PC-9 (cell line): ENCODE measurements at regions not wholly inside any gene's neighbourhood (a gene's known extent, or its start where the extent isn't known, plus 50 kb on each side); places are given as distances from the start of the nearest gene placed in this dataset.

ENCODE experiments used
- BruUV-seq: library from RNA; stranded (reverse); fragments of 400-500 nt; replicated peaks from 2 replicates; lab custom pipeline; 2021; lab: Mats Ljungman, UMichigan
- CTCF ChIA-PET: fragments of 300-600 bp; sonication (Branson Sonifier 250); formaldehyde crosslinking; loops from one replicate; lab custom pipeline; 2022; ENCODE audit warnings: antibody characterized with exemption; lab: Charles Lee
- POLR2A ChIA-PET: fragments of 300-600 bp; sonication (Branson Sonifier 250); formaldehyde crosslinking; loops from one replicate; lab custom pipeline; 2022; ENCODE audit warnings: antibody characterized with exemption; ENCODE audit not compliant: unreplicated experiment; lab: Charles Lee
- DNase-seq, 2 experiments: peaks; one replicate each; pipeline versions ENCODE4 v3.0.0 to v3.0.0-alpha.2; 2015 to 2022; ENCODE audit warnings: mixed read lengths in 1 of 2
- H2AFZ ChIP-seq: fragments of 200-600 bp; sonication (generic); 2 replicates; pipeline ENCODE4 v1.8.1; 2017; ENCODE audit warnings: antibody characterized with exemption
- H3F3A ChIP-seq: fragments of 200-600 bp; sonication (generic); 2 replicates; pipeline ENCODE4 v1.8.1; 2017; ENCODE audit warnings: antibody characterized with exemption, mild to moderate bottlenecking, low read depth; ENCODE audit not compliant: insufficient read depth
- H3K27ac ChIP-seq: fragments of 200-600 bp; sonication (generic); 2 replicates; pipeline ENCODE4 v1.6.1; 2016; ENCODE audit warnings: mixed run types
- H3K27me3 ChIP-seq: fragments of 200-600 bp; sonication (generic); 2 replicates; pipeline ENCODE4 v1.6.1; 2016; ENCODE audit warnings: low read depth, mixed run types; ENCODE audit not compliant: insufficient read depth
- H3K36me3 ChIP-seq: fragments of 200-600 bp; sonication (generic); 2 replicates; pipeline ENCODE4 v1.6.1; 2016; ENCODE audit warnings: low read depth, mixed run types
- H3K4me1 ChIP-seq: fragments of 200-600 bp; sonication (generic); replicated peaks from 2 replicates; pipeline ENCODE4 v1.6.1; 2016; ENCODE audit warnings: mixed run types; ENCODE audit not compliant: insufficient read depth
- H3K4me2 ChIP-seq: fragments of 200-600 bp; sonication (generic); 2 replicates; pipeline ENCODE4 v1.6.1; 2017; ENCODE audit warnings: mixed run types
- H3K4me3 ChIP-seq: fragments of 200-600 bp; sonication (generic); 2 replicates; pipeline ENCODE4 v1.6.1; 2016; ENCODE audit warnings: mixed run types
- H3K79me2 ChIP-seq: fragments of 200-600 bp; sonication (generic); 2 replicates; pipeline ENCODE4 v1.6.1; 2017; ENCODE audit warnings: low read depth, mixed run types
- H3K9me2 ChIP-seq: fragments of 200-600 bp; sonication (generic); 2 replicates; pipeline ENCODE4 v1.8.1; 2017; ENCODE audit warnings: mild to moderate bottlenecking; ENCODE audit not compliant: insufficient read depth
- H3K9me3 ChIP-seq: fragments of 200-600 bp; sonication (generic); 2 replicates; pipeline ENCODE4 v1.8.1; 2016; ENCODE audit warnings: low read depth; ENCODE audit not compliant: insufficient read depth
- H4K20me1 ChIP-seq: fragments of 200-600 bp; sonication (generic); 2 replicates; pipeline ENCODE4 v1.8.1; 2017; ENCODE audit not compliant: insufficient read depth
- EZH2 ChIP-seq: fragments of 200-600 bp; sonication (generic); IDR thresholded peaks from 2 replicates; pipeline ENCODE4 v1.8.0; 2017; ENCODE audit warnings: antibody characterized with exemption, low read depth
- intact Hi-C: fragments of 100-400 bp; cut with micrococcal nuclease; formaldehyde crosslinking; loops from one replicate; pipeline ENCODE4 v1.10.0; 2022; ENCODE audit not compliant: unreplicated experiment
- TF ChIP-seq, protein P1 (sequence below): fragments of 200-600 bp; sonication (generic); conservative IDR thresholded peaks from 2 replicates; pipeline ENCODE4 v1.6.1; 2017; ENCODE audit warnings: mixed run types, antibody characterized with exemption, mild to moderate bottlenecking, moderate library complexity

DNA sequence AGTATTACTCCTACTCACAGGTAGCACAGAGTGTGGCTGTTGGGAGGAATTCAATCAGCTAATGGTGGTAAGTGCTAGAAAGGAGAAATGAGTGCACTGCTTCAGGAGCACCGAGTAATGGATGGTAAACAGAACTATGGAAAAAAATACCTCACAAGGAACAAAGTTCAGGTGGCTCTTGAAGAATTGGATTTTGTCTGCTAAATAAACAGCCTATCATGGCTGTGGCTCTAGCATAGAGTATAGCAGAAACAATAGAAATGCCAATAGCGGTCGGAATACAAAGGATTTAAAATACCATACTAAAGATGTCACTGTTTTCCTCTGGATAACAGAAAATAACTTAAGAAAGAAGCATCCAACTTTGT, 482.5 kb downstream of the NUP35 start:
- no peaks in the 10 kb centered on the region for H3K4me1 ChIP-seq
- ChIA-PET CTCF (no interaction called here), POLR2A (no interaction called here)
- H3K27ac ChIP-seq, result no peak overlapping the region
- H3K9me2 ChIP-seq, result no peaks in the 10 kb centered on the region
- no peaks in the 10 kb centered on the region for H3K27me3 ChIP-seq
- no peaks in the 10 kb centered on the region for H3F3A ChIP-seq
- no peaks in the 10 kb centered on the region for H3K79me2 ChIP-seq
- H4K20me1 ChIP-seq, result no peaks in the 10 kb centered on the region
- no peak overlapping the region for H3K4me3 ChIP-seq
- intact Hi-C loops, result no loop called here
- H3K9me3 ChIP-seq, result no peaks in the 10 kb centered on the region
- H2AFZ ChIP-seq, result no peak overlapping the region
- DNase-seq, result no peak
- TF ChIP-seq EZH2, result no peak
- TF ChIP-seq, protein P1, sequence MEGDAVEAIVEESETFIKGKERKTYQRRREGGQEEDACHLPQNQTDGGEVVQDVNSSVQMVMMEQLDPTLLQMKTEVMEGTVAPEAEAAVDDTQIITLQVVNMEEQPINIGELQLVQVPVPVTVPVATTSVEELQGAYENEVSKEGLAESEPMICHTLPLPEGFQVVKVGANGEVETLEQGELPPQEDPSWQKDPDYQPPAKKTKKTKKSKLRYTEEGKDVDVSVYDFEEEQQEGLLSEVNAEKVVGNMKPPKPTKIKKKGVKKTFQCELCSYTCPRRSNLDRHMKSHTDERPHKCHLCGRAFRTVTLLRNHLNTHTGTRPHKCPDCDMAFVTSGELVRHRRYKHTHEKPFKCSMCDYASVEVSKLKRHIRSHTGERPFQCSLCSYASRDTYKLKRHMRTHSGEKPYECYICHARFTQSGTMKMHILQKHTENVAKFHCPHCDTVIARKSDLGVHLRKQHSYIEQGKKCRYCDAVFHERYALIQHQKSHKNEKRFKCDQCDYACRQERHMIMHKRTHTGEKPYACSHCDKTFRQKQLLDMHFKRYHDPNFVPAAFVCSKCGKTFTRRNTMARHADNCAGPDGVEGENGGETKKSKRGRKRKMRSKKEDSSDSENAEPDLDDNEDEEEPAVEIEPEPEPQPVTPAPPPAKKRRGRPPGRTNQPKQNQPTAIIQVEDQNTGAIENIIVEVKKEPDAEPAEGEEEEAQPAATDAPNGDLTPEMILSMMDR, result no peak
- H3K36me3 ChIP-seq, result no peaks in the 10 kb centered on the region
- no TSS peak for BruUV-seq
- H3K4me2 ChIP-seq, result no peak overlapping the region

DNA sequence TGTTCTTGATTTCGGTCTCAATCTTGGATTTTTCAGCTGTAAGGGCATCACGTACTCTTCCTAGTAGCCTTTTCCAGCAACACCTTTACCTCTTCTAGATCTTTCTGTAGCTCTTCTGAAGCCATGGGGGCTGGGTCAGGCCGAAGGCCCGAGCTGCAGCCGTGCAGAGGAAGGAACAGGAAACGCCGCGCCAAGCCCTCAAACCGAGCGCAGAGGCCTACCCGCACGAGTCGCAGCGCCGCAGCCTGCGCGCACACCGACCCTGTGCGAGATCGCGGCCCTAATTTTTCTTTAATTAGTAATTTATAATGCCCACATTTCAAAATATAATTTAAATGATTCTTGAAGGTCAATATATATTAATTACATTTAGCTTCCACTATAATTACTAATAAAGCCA, 483.8 kb downstream of the NUP35 start:
- Histone ChIP-seq H3K9me2 (no peaks in the 10 kb centered on the region), H3K9me3 (no peaks in the 10 kb centered on the region), H2AFZ (no peak overlapping the region), H3F3A (no peaks in the 10 kb centered on the region), H3K36me3 (no peaks in the 10 kb centered on the region), H3K4me1 (no peaks in the 10 kb centered on the region), H4K20me1 (no peaks in the 10 kb centered on the region), H3K27ac (no peak overlapping the region), H3K4me2 (no peak overlapping the region), H3K79me2 (no peaks in the 10 kb centered on the region), H3K27me3 (no peaks in the 10 kb centered on the region), H3K4me3 (no peak overlapping the region)
- BruUV-seq, result no TSS peak
- intact Hi-C loops, result no loop called here
- ChIA-PET POLR2A (no interaction called here), CTCF (no interaction called here)
- TF ChIP-seq, protein P1, result no peak
- no peak for TF ChIP-seq EZH2
- no peak for DNase-seq

DNA sequence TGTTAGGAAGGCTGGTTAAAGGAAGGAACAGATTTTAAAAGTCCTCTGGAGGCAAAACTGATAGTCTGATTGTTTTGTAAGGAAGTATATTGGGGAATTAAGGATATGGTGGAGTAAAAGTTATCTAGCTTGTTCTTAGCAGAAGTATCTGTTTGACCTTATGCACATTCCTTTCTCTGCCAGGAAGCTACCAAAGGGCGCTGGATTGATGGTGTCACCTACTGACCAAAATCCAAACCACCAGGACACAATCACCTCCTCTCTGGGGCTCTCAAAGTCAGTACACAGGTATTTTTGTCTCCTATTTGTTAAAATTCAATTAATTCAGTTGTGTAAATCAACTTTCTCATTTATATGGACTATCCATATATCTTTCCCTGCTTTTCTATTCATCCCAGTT, 484.5 kb downstream of the NUP35 start:
- intact Hi-C loops, result no loop called here
- no peak for DNase-seq
- H3K4me2 ChIP-seq, result no peak overlapping the region
- no peaks in the 10 kb centered on the region for H3K9me2 ChIP-seq
- CTCF ChIA-PET, result no interaction called here
- no TSS peak for BruUV-seq
- H3K9me3 ChIP-seq, result no peaks in the 10 kb centered on the region
- H3K4me1 ChIP-seq, result no peaks in the 10 kb centered on the region
- H3K36me3 ChIP-seq, result no peaks in the 10 kb centered on the region
- no peak overlapping the region for H3K27ac ChIP-seq
- TF ChIP-seq, protein P1, result no peak
- TF ChIP-seq EZH2, result no peak
- H2AFZ ChIP-seq, result no peak overlapping the region
- H4K20me1 ChIP-seq, result no peaks in the 10 kb centered on the region
- no peak overlapping the region for H3K4me3 ChIP-seq
- no peaks in the 10 kb centered on the region for H3K79me2 ChIP-seq
- POLR2A ChIA-PET, result no interaction called here
- H3F3A ChIP-seq, result no peaks in the 10 kb centered on the region
- H3K27me3 ChIP-seq, result no peaks in the 10 kb centered on the region
